Omental fat pad (tissue), 3 donors: ENCODE measurements at regions not wholly inside any gene's neighbourhood (a gene's known extent, or its start where the extent isn't known, plus 50 kb on each side); places are given as distances from the start of the nearest gene placed in this dataset.

Experiments
- ATAC-seq: fragments of 150-250 bp; one replicate; pipeline ENCODE4 v1.9.1; 2016; ENCODE audit warnings: mild to moderate bottlenecking, moderate library complexity; ENCODE audit not compliant: low FRiP score
- DNase-seq: peaks from one replicate; pipeline ENCODE4 v3.0.0-alpha.2; 2019; ENCODE audit warnings: low spot score
- CTCF ChIP-seq, 3 donors: fragments of 450-650 bp; IDR thresholded peaks; one replicate each; pipeline ENCODE4 v1.5.1; 2016 to 2017; ENCODE audit warnings: antibody characterized with exemption in 3 of 3, mild to moderate bottlenecking in 3 of 3, moderate library complexity in 2 of 3

DNA sequence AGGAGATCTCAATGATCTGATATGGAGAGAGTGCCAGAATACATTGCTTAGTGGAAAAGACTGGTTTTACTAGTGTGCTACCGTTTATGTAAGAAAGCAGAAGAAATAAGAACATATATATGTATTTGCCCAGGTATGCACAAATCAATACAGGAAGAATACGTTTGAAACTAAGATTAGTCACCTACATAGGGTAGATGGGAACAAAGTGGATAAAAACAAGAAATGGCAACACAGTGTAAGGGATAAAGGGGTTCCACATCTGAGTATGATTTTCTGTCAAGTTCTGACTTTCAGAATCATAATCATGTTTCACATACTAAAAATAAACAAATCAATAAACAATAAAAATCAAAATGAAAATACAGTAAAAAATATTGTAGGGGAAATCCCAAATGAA lies 148.6 kb upstream of the NAMPT start:
- ATAC-seq (no peak), DNase-seq (no peak)
- no peak for TF ChIP-seq CTCF (IDR thresholded peaks at IDR 0.05)

GRCh38 chr7:106430535-106431455 lies 146.0 kb upstream of the NAMPT start:
- ATAC-seq (no peak), DNase-seq (no peak)
- no peak for TF ChIP-seq CTCF (IDR thresholded peaks at IDR 0.05)

- no peak for DNase-seq
- no peak for ATAC-seq
- TF ChIP-seq CTCF (IDR thresholded peaks at IDR 0.05): no peak
Measured at GRCh38 chr7:106430103-106430502, 145.3 kb upstream of the NAMPT start.

DNA sequence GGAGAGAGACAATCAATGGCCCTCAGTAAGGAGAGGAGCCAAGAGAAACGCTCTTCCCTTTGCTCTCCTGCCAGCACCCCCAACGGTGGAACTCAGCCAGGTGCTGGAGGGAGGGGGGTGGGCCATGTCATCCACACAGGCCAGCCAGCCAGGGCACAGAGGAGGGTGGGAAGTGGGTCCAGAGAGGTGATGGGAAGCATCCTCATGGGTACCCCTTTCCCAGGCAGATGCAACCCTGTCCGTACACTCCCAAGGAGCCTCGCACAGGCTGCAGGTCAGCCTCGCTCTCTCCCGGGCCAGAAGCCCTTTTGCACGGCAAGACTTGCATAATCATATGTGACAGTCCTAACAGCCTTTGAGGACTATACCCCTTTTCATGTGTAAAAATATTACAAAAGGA lies 142.0 kb upstream of the NAMPT start:
- ATAC-seq: no peak
- TF ChIP-seq CTCF (IDR thresholded peaks at IDR 0.05): no peak
- no peak for DNase-seq

DNA sequence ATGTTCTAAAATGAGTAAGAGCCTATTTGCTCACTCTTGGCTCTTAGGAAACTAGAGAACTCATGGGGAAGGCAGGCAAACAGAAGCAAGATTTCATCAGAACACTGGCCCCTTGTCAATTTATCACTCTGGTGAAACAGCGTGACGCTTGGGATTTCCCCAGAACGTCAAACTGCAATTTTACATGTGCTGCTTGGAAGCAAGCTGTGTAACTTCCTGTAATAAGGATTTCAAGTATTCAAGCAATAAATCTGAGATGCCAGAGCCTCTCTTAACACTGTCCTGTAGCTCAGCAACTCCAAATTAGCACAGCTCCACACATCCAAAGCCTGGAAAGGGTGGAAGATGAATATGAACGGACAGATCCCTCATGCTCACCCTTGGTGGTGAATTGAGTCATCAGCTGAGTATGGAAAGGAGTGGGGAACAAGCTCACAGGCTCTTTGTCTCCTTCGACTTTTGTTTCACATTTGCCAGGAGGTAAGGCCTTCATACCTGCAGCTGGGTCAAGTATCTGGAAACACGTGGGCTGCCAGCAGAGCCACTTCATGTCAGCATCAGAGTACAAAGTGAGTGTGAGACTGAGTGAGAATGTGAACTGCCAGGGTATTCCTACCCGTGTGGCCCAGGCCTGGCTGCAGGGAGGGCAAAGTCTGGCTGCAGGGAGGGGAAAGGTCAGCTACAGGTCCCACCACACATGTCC lies 140.4 kb upstream of the NAMPT start:
- ATAC-seq: peak; percentile 90
- DNase-seq: peak; percentile 38

DNA sequence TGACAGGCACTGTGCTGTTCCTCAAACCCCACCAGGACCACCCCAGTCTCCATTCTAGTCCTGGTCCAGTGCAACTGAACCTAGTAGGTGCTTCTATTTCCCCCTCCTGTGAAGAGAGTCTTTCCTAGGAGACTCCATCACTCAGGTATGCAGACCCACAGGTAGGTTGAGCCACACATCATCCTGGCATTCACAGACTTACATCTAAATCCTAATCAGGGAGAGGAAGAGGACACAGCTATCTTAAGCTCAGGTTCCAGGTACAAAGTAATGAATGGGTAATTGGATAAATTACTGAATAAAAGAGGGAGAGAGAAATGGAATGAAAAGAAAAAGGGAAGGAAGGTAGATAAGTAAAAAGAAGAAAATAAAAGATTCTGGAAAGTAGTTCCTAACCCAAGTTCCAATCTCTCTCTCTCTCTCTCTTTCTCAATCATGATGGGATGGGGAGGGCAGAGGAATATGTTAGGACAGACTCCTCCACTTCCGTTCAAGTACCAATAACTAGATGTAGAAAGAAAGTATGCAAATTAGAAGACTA lies 139.8 kb upstream of the NAMPT start:
- ATAC-seq (peak; percentile 70), DNase-seq (no peak)
- no peak for TF ChIP-seq CTCF (IDR thresholded peaks at IDR 0.05)

More for the DNA sequence above, 140.4 kb upstream of the NAMPT start:
- TF ChIP-seq CTCF (IDR thresholded peaks at IDR 0.05): no peak
